GM12875 (cell line): ENCODE measurements at regions not wholly inside any gene's neighbourhood (a gene's known extent, or its start where the extent isn't known, plus 50 kb on each side); places are given as distances from the start of the nearest gene placed in this dataset.
A peak's percentile ranks its signal among the peaks of the same experiment; 100 is the strongest.
"Not testable (repeated sequence)": the region's sequence is repeated elsewhere in the genome, so short reads cannot be mapped to it uniquely, and the experiment has no call there.

Experiments
- H3K4me3 ChIP-seq: one replicate; pipeline ENCODE4 v1.5.1; 2011; ENCODE audit warnings: low read depth, low read length, control low read depth
- CTCF ChIP-seq: IDR thresholded peaks from 2 replicates; pipeline ENCODE4 v1.5.1; 2011; ENCODE audit warnings: low read depth, mild to moderate bottlenecking, control low read depth, inconsistent platforms, low read length, moderate library complexity, borderline replicate concordance; ENCODE audit not compliant: insufficient read depth

GRCh38 chr5:57650360-57651069, 167.9 kb upstream of the ACTBL2 start:
- no peak overlapping the region for H3K4me3 ChIP-seq
- TF ChIP-seq CTCF: peak; percentile 71

DNA sequence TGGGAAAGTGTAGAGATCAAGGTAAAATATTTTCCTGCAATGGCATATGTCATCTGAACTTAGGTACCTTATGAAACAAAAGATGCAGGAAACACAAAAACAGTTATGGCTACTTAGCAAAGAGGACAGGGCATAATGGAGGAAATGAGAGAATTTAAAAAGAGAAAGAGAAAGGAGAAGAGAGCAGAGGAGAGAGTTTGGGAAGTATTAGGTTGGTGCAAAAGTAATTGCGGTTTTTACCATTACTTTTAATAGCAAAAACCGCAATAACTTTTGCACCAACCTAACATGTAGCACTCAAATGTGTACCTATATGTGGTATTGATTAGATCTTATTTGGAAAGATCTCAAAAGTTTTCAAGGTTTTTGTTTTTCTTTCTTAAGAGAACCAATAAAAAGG, 160.1 kb upstream of the ACTBL2 start:
- H3K4me3 ChIP-seq: no peak overlapping the region
- no peak for TF ChIP-seq CTCF

- no peak overlapping the region for H3K4me3 ChIP-seq
- no peak for TF ChIP-seq CTCF
Observed at GRCh38 chr5:57642066-57642465, 159.5 kb upstream of the ACTBL2 start.

- H3K4me3 ChIP-seq: no peak overlapping the region
- TF ChIP-seq CTCF: no peak
Observed at GRCh38 chr5:57635146-57635777, 152.7 kb upstream of the ACTBL2 start.

DNA sequence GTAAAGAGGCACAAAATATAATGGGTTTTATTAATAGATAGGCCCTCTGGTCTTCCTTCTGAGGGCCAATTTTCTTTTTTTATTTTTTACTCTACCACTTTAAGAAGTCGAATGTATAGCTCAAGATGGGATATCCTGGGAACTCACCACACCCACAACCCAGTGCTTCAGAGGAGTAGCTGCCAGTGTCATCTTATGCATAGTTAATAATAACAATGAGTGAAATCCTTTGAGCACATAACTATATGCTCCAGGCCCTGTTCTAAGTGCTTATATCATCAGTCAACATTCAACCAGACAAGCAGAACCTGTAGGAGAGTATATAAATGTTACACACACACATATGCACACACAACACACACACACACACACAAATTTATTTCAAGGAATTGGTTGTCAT, 150.3 kb upstream of the ACTBL2 start:
- H3K4me3 ChIP-seq: no peak overlapping the region
- no peak for TF ChIP-seq CTCF

- H3K4me3 ChIP-seq: not testable (repeated sequence)
Observed at GRCh38 chr5:57631139-57631538, 148.5 kb upstream of the ACTBL2 start.

DNA sequence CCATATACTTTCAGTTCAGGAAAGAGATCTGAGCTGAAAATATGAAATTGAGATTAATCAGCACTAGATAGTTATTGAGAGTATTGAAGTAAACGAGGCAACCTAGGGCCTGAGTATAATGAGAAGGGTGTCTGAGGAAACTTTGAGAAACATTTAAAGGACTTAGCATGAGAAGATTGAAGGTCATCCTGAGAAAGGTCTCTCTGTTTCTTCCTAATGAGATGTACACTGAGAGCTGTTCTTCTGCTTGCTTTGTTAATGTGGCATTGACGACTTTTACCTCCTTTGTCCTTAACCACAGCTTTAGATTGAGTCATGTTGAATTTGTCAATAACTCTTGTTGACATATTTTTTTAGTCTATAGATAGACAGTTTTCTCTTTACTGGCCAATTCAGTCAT, 145.1 kb upstream of the ACTBL2 start:
- TF ChIP-seq CTCF: no peak
- no peak overlapping the region for H3K4me3 ChIP-seq
